OCI-LY3 (cell line): ENCODE measurements at regions not wholly inside any gene's neighbourhood (a gene's known extent, or its start where the extent isn't known, plus 50 kb on each side); places are given as distances from the start of the nearest gene placed in this dataset.
A peak's percentile ranks its signal among the peaks of the same experiment; 100 is the strongest.

Experiments
- EZH2phosphoT487 ChIP-seq: fragments of 200-600 bp; shearing (Covaris generic); IDR thresholded peaks from 2 replicates; pipeline ENCODE4 v1.6.1; 2018; ENCODE audit warnings: antibody characterized with exemption, mixed run types, low read depth
- TF ChIP-seq, protein P1 (sequence below): fragments of 200-600, 300-600 bp; sonication (generic); IDR thresholded peaks from 2 replicates; pipeline ENCODE4 v1.5.1; 2014; ENCODE audit warnings: antibody characterized with exemption, low read length, low read depth

DNA sequence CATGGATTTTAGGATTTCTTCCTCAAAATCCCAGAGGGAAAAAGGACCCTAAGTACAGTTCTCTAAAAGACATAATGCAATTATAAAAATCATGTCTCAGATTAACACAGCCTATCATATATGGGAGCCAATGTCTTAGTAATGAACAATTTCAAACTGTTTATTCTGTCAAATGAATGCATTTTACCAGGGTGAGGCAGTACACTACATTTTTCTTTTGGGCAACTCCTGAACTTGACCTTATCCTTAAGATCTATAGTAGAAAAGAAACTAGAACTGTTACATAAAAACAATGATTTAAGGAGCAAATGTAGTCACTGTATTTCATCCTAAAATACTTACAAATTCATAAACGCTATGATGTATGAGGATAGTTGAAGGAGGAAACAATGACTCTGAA lies 226.3 kb upstream of the B3GALT2 start:
- TF ChIP-seq, protein P1, sequence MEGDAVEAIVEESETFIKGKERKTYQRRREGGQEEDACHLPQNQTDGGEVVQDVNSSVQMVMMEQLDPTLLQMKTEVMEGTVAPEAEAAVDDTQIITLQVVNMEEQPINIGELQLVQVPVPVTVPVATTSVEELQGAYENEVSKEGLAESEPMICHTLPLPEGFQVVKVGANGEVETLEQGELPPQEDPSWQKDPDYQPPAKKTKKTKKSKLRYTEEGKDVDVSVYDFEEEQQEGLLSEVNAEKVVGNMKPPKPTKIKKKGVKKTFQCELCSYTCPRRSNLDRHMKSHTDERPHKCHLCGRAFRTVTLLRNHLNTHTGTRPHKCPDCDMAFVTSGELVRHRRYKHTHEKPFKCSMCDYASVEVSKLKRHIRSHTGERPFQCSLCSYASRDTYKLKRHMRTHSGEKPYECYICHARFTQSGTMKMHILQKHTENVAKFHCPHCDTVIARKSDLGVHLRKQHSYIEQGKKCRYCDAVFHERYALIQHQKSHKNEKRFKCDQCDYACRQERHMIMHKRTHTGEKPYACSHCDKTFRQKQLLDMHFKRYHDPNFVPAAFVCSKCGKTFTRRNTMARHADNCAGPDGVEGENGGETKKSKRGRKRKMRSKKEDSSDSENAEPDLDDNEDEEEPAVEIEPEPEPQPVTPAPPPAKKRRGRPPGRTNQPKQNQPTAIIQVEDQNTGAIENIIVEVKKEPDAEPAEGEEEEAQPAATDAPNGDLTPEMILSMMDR = peak; percentile 22
- no peak for TF ChIP-seq EZH2phosphoT487
